ENCODE measurements at regions not wholly inside any gene's neighbourhood (a gene's known extent, or its start where the extent isn't known, plus 50 kb on each side); places are given as distances from the start of the nearest gene placed in this dataset.

- Histone ChIP-seq H3K4me3 (no peak overlapping the region), H3K4me1 (peaks cover 9% of the 10 kb centered on the region), H3K27me3 (ENCODE audit: low read depth) (no peaks in the 10 kb centered on the region), H3K36me3 (no peaks in the 10 kb centered on the region), H3K9me3 (no peaks in the 10 kb centered on the region), H3K27ac (no peak overlapping the region)
- no peak for DNase-seq
- intact Hi-C loops (cut with DNase I), result no loop called here
- TF ChIP-seq, protein P1, sequence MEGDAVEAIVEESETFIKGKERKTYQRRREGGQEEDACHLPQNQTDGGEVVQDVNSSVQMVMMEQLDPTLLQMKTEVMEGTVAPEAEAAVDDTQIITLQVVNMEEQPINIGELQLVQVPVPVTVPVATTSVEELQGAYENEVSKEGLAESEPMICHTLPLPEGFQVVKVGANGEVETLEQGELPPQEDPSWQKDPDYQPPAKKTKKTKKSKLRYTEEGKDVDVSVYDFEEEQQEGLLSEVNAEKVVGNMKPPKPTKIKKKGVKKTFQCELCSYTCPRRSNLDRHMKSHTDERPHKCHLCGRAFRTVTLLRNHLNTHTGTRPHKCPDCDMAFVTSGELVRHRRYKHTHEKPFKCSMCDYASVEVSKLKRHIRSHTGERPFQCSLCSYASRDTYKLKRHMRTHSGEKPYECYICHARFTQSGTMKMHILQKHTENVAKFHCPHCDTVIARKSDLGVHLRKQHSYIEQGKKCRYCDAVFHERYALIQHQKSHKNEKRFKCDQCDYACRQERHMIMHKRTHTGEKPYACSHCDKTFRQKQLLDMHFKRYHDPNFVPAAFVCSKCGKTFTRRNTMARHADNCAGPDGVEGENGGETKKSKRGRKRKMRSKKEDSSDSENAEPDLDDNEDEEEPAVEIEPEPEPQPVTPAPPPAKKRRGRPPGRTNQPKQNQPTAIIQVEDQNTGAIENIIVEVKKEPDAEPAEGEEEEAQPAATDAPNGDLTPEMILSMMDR (IDR thresholded peaks at IDR 0.05), result no peak
- no peak for ATAC-seq
Observed at GRCh38 chr9:108275906-108276305, 579.9 kb downstream of the ACTL7B start.

GRCh38 chr9:108274971-108275370, 580.8 kb downstream of the ACTL7B start:
- Histone ChIP-seq H3K36me3 (no peaks in the 10 kb centered on the region), H3K27me3 (ENCODE audit: low read depth) (no peaks in the 10 kb centered on the region), H3K27ac (no peak overlapping the region), H3K4me3 (no peak overlapping the region), H3K4me1 (peaks cover 12% of the 10 kb centered on the region), H3K9me3 (no peaks in the 10 kb centered on the region)
- TF ChIP-seq, protein P1 (IDR thresholded peaks at IDR 0.05), result no peak
- intact Hi-C loops (cut with DNase I), result no loop called here
- ATAC-seq (no peak), DNase-seq (no peak)

- H3K27ac ChIP-seq, result no peak overlapping the region
- H3K36me3 ChIP-seq, result no peaks in the 10 kb centered on the region
- H3K9me3 ChIP-seq, result no peaks in the 10 kb centered on the region
- intact Hi-C loops (cut with DNase I), result no loop called here
- TF ChIP-seq, protein P1 (IDR thresholded peaks at IDR 0.05), result no peak
- ATAC-seq, result no peak
- DNase-seq, result no peak
- H3K4me3 ChIP-seq, result no peak overlapping the region
- peaks cover 14% of the 10 kb centered on the region for H3K4me1 ChIP-seq
- H3K27me3 ChIP-seq (ENCODE audit: low read depth), result no peaks in the 10 kb centered on the region
Observed at GRCh38 chr9:108273988-108274387, 581.8 kb downstream of the ACTL7B start.

GRCh38 chr9:108272349-108272899, 583.4 kb downstream of the ACTL7B start:
- Histone ChIP-seq H3K9me3 (no peaks in the 10 kb centered on the region), H3K4me3 (peak overlapping the region; percentile 17), H3K4me1 (peaks cover 14% of the 10 kb centered on the region), H3K36me3 (no peaks in the 10 kb centered on the region), H3K27me3 (ENCODE audit: low read depth) (no peaks in the 10 kb centered on the region), H3K27ac (peak overlapping the region; percentile 48)
- peak; percentile 53 for DNase-seq
- intact Hi-C loops (cut with DNase I), result no loop called here
- TF ChIP-seq, protein P1 (IDR thresholded peaks at IDR 0.05), result peak; percentile 59
- ATAC-seq, result peak; percentile 85 to 87

- peak overlapping the region; percentile 48 for H3K27ac ChIP-seq
Observed at GRCh38 chr9:108271646-108272348, 584.0 kb downstream of the ACTL7B start.

More at GRCh38 chr9:108271646-108272348, 584.0 kb downstream of the ACTL7B start:
- ATAC-seq (peak; percentile 78 to 89), DNase-seq (no peak)
- Histone ChIP-seq H3K27me3 (ENCODE audit: low read depth) (no peaks in the 10 kb centered on the region), H3K9me3 (no peaks in the 10 kb centered on the region), H3K4me1 (peaks cover 14% of the 10 kb centered on the region), H3K4me3 (peak overlapping the region; percentile 17), H3K36me3 (no peaks in the 10 kb centered on the region)
- intact Hi-C loops (cut with DNase I), result no loop called here
- TF ChIP-seq, protein P1 (IDR thresholded peaks at IDR 0.05), result no peak

Measured in lower lobe of right lung (tissue), 2 donors.